Central memory CD8-positive, alpha-beta T cell (primary cell): ENCODE measurements at regions not wholly inside any gene's neighbourhood (a gene's known extent, or its start where the extent isn't known, plus 50 kb on each side); places are given as distances from the start of the nearest gene placed in this dataset.

Experiments
- ATAC-seq: fragments of 150-1000 bp; cut with Tn5 transposase; replicated peaks from 2 replicates; pipeline ENCODE4 v1.10.0; 2022; ENCODE audit warnings: mild to moderate bottlenecking, moderate FRiP score, moderate number of reproducible peaks; ENCODE audit not compliant: poor library complexity, severe bottlenecking; ENCODE audit errors: extremely low read depth
- DNase-seq, 2 donors: peaks; one replicate each; pipeline ENCODE4 v3.0.0; 2021; ENCODE audit warnings: low spot score in 2 of 2
- H3K27ac Mint-ChIP-seq: one replicate; pipeline ENCODE4 v1.8.0; 2022; ENCODE audit warnings: low read depth, mild to moderate bottlenecking, moderate library complexity, mixed read lengths
- H3K27me3 Mint-ChIP-seq: one replicate; pipeline ENCODE4 v1.8.0; 2022; ENCODE audit warnings: mixed read lengths
- H3K36me3 Mint-ChIP-seq: one replicate; pipeline ENCODE4 v1.8.0; 2022; ENCODE audit warnings: mild to moderate bottlenecking, moderate library complexity, mixed read lengths; ENCODE audit not compliant: insufficient read depth
- H3K4me1 Mint-ChIP-seq: one replicate; pipeline ENCODE4 v1.8.0; 2022; ENCODE audit warnings: mixed read lengths
- H3K4me3 Mint-ChIP-seq: one replicate; pipeline ENCODE4 v1.8.0; 2022; ENCODE audit warnings: mild to moderate bottlenecking, moderate library complexity, mixed read lengths
- H3K9me3 Mint-ChIP-seq: one replicate; pipeline ENCODE4 v1.8.0; 2022; ENCODE audit warnings: mixed read lengths

DNA sequence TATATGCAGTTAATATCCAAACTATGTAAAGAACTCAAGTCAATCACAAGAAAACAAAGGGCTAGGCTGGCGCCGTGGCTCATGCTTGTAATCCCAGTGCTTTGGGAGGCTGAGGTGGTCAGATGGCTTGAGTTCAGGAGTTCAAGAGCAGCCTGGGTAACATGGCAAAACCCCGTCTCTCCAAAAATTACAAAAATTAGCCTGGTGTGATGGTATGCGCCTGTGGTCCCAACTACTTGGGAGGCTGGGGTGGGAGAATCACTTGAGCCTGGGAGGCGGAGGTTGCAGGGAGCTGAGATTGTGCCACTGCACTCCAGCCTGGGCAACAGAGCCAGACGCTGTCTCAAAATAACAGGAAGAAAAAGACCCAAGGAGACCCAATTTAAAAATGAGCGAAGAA is 91.9 kb upstream of the ALKAL2 start:
- Mint-ChIP-seq H3K36me3 (no peaks in the 10 kb centered on the region), H3K4me3 (no peak overlapping the region), H3K9me3 (peaks cover 16% of the 10 kb centered on the region), H3K27ac (no peak overlapping the region), H3K27me3 (peaks cover 40% of the 10 kb centered on the region), H3K4me1 (no peaks in the 10 kb centered on the region)
- DNase-seq (no peak), ATAC-seq (no peak)

- Mint-ChIP-seq H3K9me3 (peaks cover 16% of the 10 kb centered on the region), H3K27me3 (peaks cover 53% of the 10 kb centered on the region), H3K27ac (no peak overlapping the region), H3K4me3 (no peak overlapping the region), H3K36me3 (no peaks in the 10 kb centered on the region), H3K4me1 (no peaks in the 10 kb centered on the region)
- ATAC-seq (no peak), DNase-seq (no peak)
Observed at GRCh38 chr2:378364-378763, 90.5 kb upstream of the ALKAL2 start.

- no peak overlapping the region for H3K27ac Mint-ChIP-seq
- no peaks in the 10 kb centered on the region for H3K4me1 Mint-ChIP-seq
- DNase-seq (no peak), ATAC-seq (no peak)
- H3K9me3 Mint-ChIP-seq, result peaks cover 16% of the 10 kb centered on the region
- no peaks in the 10 kb centered on the region for H3K36me3 Mint-ChIP-seq
- no peak overlapping the region for H3K4me3 Mint-ChIP-seq
- H3K27me3 Mint-ChIP-seq, result peaks cover 62% of the 10 kb centered on the region
Observed at GRCh38 chr2:377414-377813, 89.5 kb upstream of the ALKAL2 start.

- H3K27me3 Mint-ChIP-seq, result peaks cover 77% of the 10 kb centered on the region
- H3K27ac Mint-ChIP-seq, result no peak overlapping the region
- no peaks in the 10 kb centered on the region for H3K4me1 Mint-ChIP-seq
- ATAC-seq (no peak), DNase-seq (no peak)
- H3K36me3 Mint-ChIP-seq, result no peaks in the 10 kb centered on the region
- H3K9me3 Mint-ChIP-seq, result peaks cover 16% of the 10 kb centered on the region
- H3K4me3 Mint-ChIP-seq, result no peak overlapping the region
Observed at GRCh38 chr2:375956-376307, 88.0 kb upstream of the ALKAL2 start.

DNA sequence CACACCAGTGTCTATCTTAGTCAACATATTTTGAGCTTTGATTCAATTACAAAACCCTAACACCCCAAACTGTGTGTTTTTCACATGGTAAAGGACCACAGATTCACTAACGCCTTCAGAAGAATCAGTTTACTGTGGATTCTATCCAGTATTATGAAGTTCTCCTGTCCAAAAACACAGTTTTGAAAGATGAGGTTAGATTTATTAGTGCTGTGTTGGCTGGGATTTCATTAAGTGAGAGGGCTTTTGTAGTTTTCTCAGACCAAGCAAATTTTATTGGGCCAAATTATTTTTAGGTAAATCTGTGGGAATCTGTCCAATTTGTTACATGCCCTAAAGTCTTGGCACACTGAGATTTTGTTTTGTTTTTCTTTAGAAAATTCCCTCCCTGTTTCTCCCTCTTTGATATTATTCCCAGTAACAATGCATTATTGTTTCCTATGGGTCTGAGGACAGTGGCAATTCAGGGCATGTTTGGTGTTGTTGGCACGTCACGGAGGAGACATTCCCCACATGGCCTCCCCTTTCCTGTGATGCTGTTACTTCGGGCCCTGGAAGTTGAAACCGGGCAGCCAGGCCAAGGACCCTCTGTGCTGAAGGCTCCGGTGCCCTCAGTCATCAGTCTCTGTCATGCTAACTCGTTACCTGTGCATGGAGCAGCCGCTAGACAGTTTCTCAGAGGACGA is 87.5 kb upstream of the ALKAL2 start:
- H3K27ac Mint-ChIP-seq, result no peak overlapping the region
- H3K9me3 Mint-ChIP-seq, result peaks cover 16% of the 10 kb centered on the region
- peaks cover 82% of the 10 kb centered on the region for H3K27me3 Mint-ChIP-seq
- H3K36me3 Mint-ChIP-seq, result no peaks in the 10 kb centered on the region
- H3K4me3 Mint-ChIP-seq, result no peak overlapping the region
- ATAC-seq (no peak), DNase-seq (no peak)
- H3K4me1 Mint-ChIP-seq, result no peaks in the 10 kb centered on the region

- Mint-ChIP-seq H3K36me3 (no peaks in the 10 kb centered on the region), H3K4me1 (peaks cover 13% of the 10 kb centered on the region), H3K27me3 (peaks cover 56% of the 10 kb centered on the region), H3K27ac (no peak overlapping the region), H3K9me3 (peaks cover 6% of the 10 kb centered on the region), H3K4me3 (no peak overlapping the region)
- ATAC-seq (no peak), DNase-seq (no peak)
Observed at GRCh38 chr2:368386-368785, 80.5 kb upstream of the ALKAL2 start.

- Mint-ChIP-seq H3K4me3 (no peak overlapping the region), H3K4me1 (peaks cover 13% of the 10 kb centered on the region), H3K27ac (no peak overlapping the region), H3K36me3 (no peaks in the 10 kb centered on the region), H3K9me3 (peaks cover 6% of the 10 kb centered on the region), H3K27me3 (peaks cover 44% of the 10 kb centered on the region)
- ATAC-seq (no peak), DNase-seq (no peak)
Observed at GRCh38 chr2:367246-367645, 79.4 kb upstream of the ALKAL2 start.

DNA sequence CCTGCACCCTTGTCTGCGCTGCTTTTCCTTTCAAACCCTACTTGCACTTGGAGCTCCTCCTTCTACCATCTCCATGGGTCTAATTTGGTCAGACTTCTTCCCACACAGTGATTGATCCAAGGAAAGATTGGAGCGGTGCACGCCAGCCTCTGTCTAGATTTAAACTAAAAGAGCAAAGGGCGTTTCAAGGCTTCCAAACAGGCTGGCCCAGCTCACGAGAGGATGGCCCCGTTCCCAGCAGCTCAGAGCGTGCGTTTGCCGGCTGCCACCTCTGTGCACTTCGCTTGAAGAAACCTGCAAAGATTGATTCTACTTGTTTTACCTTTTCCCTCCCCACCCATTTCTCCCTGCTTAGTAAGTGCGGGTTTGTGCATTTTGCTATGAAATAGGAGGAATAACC is 78.8 kb upstream of the ALKAL2 start:
- Mint-ChIP-seq H3K9me3 (peaks cover 6% of the 10 kb centered on the region), H3K27me3 (peaks cover 39% of the 10 kb centered on the region), H3K27ac (no peak overlapping the region), H3K4me3 (no peak overlapping the region), H3K4me1 (peaks cover 13% of the 10 kb centered on the region), H3K36me3 (no peaks in the 10 kb centered on the region)
- ATAC-seq (no peak), DNase-seq (no peak)

DNA sequence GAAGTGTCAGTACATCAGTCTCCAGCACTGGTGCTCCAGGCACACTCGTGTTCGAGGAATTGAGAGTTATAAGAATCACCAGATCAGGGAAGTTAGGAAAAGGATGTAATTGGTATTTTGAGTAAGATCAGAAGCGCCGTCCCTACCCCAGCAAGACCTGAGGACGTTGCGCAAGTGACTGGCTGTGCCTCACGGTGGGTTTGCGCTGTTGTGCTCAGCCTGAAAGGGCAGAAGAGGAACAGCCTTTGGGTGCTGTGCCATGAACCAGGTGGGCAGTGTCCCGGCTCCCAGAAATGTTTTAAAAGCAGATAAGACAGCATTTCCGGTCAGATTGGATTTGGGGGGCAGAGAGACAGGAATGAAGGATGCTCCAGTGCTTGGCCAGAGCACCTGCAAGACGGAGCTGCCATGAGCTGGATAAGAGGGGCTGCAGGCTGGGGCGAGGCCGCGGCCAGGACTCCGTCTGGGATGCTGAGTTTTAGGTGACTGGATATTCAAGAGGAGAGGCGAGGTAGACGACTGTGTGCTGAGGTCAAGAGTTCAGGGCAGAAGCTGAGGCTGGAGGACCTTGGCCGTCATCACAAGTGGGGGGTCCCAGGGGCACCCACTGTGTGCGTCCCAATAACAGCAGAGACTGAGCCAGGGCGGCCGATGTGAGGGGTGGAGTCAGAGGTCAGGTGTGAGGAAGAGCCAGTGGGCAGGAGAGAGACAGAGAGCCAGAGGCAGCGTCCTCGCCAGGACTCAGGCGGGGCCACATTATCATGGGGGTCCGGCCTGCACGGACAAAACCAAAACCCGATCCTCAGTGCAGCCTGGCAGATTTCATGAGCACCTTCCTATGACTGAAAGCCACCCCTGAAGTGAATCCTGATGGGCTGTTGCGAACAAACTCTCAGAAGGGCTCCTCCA is 77.7 kb upstream of the ALKAL2 start:
- no peaks in the 10 kb centered on the region for H3K36me3 Mint-ChIP-seq
- H3K4me1 Mint-ChIP-seq, result peaks cover 13% of the 10 kb centered on the region
- H3K4me3 Mint-ChIP-seq, result no peak overlapping the region
- no peak overlapping the region for H3K27ac Mint-ChIP-seq
- H3K9me3 Mint-ChIP-seq, result peaks cover 6% of the 10 kb centered on the region
- peaks cover 28% of the 10 kb centered on the region for H3K27me3 Mint-ChIP-seq
- DNase-seq (no peak), ATAC-seq (no peak)

DNA sequence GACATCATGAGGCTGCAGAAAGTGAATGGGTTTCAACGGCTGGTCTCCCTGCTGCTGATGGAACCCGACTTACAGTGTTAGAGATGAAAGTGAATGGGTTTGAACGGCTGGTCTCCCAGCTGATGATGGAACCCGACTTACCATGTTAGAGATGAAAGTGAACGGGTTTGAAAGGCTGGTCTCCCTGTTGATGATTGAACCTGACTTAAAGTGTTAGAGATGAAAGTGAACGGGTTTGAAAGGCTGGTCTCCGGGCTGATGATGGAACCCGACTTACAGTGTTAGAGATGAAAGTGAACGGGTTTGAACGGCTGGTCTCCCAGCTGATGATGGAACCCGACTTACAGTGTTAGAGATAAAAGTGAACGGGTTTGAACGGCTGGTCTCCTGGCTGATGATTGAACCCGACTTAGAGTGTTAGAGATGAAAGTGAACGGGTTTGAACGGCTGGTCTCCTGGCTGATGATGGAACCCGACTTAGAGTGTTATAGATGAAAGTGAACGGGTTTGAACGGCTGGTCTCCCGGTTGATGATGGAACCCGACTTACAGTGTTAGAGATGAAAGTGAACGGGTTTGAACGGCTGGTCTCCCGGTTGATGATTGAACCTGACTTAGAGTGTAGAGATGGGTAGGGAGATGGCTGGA is 76.1 kb upstream of the ALKAL2 start:
- Mint-ChIP-seq H3K4me3 (no peak overlapping the region), H3K4me1 (peaks cover 8% of the 10 kb centered on the region), H3K27ac (no peak overlapping the region), H3K9me3 (peaks cover 6% of the 10 kb centered on the region), H3K27me3 (peaks cover 28% of the 10 kb centered on the region), H3K36me3 (no peaks in the 10 kb centered on the region)
- no peak for ATAC-seq
- no peak for DNase-seq

DNA sequence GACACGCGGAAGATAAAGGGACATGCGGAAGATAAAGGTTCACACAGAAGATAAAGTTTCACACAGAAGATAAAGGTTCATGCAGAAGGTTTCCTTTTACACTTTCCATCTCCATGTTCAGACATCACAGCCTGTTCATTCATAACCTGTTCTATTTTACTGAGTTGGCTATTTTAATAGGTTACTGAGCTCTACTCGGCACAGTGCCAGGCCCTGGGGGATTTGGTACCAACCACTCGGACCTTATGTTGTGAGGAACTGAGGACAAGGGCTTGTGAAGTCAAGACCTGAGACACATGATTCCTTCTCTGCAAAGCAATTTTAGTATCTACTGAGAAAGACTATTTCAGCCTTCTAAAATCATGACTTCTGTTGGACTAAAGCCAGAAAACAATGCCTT is 75.0 kb upstream of the ALKAL2 start:
- Mint-ChIP-seq H3K27ac (no peak overlapping the region), H3K27me3 (peaks cover 31% of the 10 kb centered on the region), H3K9me3 (peaks cover 6% of the 10 kb centered on the region), H3K4me3 (no peak overlapping the region), H3K36me3 (no peaks in the 10 kb centered on the region), H3K4me1 (no peaks in the 10 kb centered on the region)
- DNase-seq, result no peak
- ATAC-seq, result no peak

GRCh38 chr2:360124-360523 is 72.2 kb upstream of the ALKAL2 start:
- no peaks in the 10 kb centered on the region for H3K36me3 Mint-ChIP-seq
- no peaks in the 10 kb centered on the region for H3K4me1 Mint-ChIP-seq
- ATAC-seq (no peak), DNase-seq (no peak)
- H3K4me3 Mint-ChIP-seq, result no peak overlapping the region
- H3K9me3 Mint-ChIP-seq, result peaks cover 6% of the 10 kb centered on the region
- no peak overlapping the region for H3K27ac Mint-ChIP-seq
- H3K27me3 Mint-ChIP-seq, result peaks cover 37% of the 10 kb centered on the region

- DNase-seq (no peak), ATAC-seq (no peak)
- Mint-ChIP-seq H3K36me3 (no peaks in the 10 kb centered on the region), H3K27me3 (peaks cover 39% of the 10 kb centered on the region), H3K4me1 (no peaks in the 10 kb centered on the region), H3K27ac (no peak overlapping the region), H3K4me3 (no peak overlapping the region), H3K9me3 (peaks cover 5% of the 10 kb centered on the region)
Observed at GRCh38 chr2:359047-359446, 71.2 kb upstream of the ALKAL2 start.
